Neural crest cell (in vitro differentiated cells): ENCODE measurements at regions not wholly inside any gene's neighbourhood (a gene's known extent, or its start where the extent isn't known, plus 50 kb on each side); places are given as distances from the start of the nearest gene placed in this dataset.

Experiments
- DNase-seq: peaks from one replicate; pipeline ENCODE4 v3.0.0; 2021; ENCODE audit warnings: low read depth, mixed read lengths, low spot score
- H3K27ac Mint-ChIP-seq: one replicate; pipeline ENCODE4 v1.8.0; 2021; ENCODE audit warnings: mild to moderate bottlenecking, mixed read lengths; ENCODE audit not compliant: unreplicated experiment
- H3K27me3 Mint-ChIP-seq: 2 replicates; pipeline ENCODE4 v1.8.0; 2021; ENCODE audit warnings: low read depth, mild to moderate bottlenecking, mixed read lengths
- H3K36me3 Mint-ChIP-seq: 2 replicates; pipeline ENCODE4 v1.8.0; 2021; ENCODE audit warnings: low read depth, mild to moderate bottlenecking, mixed read lengths
- H3K4me1 Mint-ChIP-seq: 2 replicates; pipeline ENCODE4 v1.8.0; 2021; ENCODE audit warnings: mixed read lengths
- H3K4me3 Mint-ChIP-seq: one replicate; pipeline ENCODE4 v1.8.0; 2021; ENCODE audit warnings: mild to moderate bottlenecking, mixed read lengths
- H3K9me3 Mint-ChIP-seq: 2 replicates; pipeline ENCODE4 v1.8.0; 2021; ENCODE audit warnings: mixed read lengths
- CTCF ChIP-seq: fragments of 200-600 bp; sonication (generic); conservative IDR thresholded peaks from 2 replicates; pipeline ENCODE4 v1.5.0; 2021; ENCODE audit warnings: antibody characterized with exemption, mild to moderate bottlenecking

DNA sequence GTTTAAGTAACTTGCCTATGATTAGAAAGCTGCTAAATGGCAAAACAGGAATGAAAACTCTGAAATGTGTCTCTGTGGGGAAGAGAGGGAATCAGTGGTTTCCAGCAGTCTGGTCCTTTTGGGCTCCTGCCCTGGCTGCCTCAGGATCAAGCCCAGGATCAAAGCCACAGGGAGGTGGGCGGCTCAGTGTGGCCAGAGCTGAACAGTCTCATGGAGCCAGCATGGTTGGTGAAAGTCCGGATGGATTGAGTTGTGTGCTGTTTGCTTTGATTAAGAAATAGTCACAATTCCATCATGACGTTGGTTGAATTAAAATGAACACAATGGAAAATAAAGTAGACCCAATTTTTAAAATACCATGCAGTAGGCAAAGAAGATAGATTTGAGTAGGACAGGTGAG lies 344.2 kb downstream of the LPIN1 start:
- Mint-ChIP-seq H3K27ac (no peak overlapping the region), H3K4me1 (peaks cover 13% of the 10 kb centered on the region), H3K4me3 (no peak overlapping the region), H3K9me3 (no peaks in the 10 kb centered on the region), H3K36me3 (no peaks in the 10 kb centered on the region), H3K27me3 (no peaks in the 10 kb centered on the region)
- no peak for DNase-seq
- TF ChIP-seq CTCF, result no peak

GRCh38 chr2:12091201-12091806 lies 344.9 kb downstream of the LPIN1 start:
- Mint-ChIP-seq H3K4me1 (peaks cover 15% of the 10 kb centered on the region), H3K36me3 (no peaks in the 10 kb centered on the region), H3K4me3 (no peak overlapping the region), H3K27ac (no peak overlapping the region), H3K27me3 (no peaks in the 10 kb centered on the region), H3K9me3 (no peaks in the 10 kb centered on the region)
- no peak for DNase-seq
- TF ChIP-seq CTCF, result no peak

- no peak for TF ChIP-seq CTCF
- Mint-ChIP-seq H3K4me1 (peaks cover 23% of the 10 kb centered on the region), H3K4me3 (no peak overlapping the region), H3K9me3 (no peaks in the 10 kb centered on the region), H3K36me3 (no peaks in the 10 kb centered on the region), H3K27ac (no peak overlapping the region), H3K27me3 (no peaks in the 10 kb centered on the region)
- DNase-seq, result no peak
These were observed 347.7 kb downstream of the LPIN1 start for GRCh38 chr2:12094134-12094533.

DNA sequence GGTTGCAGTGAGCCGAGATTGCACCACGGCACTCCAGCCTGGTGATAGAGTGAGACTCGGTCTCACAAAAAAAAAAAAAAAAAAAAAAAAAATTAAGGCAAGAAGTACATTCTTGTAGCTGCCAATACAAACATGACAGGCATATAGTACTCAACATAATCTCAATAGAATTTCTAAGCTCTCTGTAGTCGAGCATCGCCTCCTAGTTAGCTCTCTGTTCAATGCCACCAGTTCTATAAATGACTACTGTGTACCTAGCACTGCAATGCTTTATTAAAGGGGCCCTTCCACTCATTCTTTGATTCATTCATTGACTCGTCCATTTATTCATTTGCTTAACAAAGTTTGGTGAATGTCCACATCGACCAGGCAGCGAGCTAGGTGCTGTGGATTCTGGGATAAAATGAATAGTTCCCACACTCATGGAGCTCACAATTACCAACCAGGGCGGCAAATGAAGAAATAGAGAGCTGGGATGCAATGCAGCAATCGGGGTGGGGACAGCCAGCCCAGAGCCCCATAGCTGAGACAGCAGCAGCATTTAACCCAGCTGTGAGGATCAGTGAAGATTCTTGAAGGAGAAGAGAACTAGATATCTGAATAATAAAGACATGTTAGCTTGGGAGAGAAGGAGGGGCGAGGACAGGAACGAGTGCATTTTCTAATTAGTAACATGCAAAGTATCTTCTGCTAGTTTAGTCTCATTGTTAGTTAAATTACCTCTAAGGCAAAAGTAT lies 349.8 kb downstream of the LPIN1 start:
- no peak overlapping the region for H3K27ac Mint-ChIP-seq

GRCh38 chr2:12096788-12097449 lies 350.5 kb downstream of the LPIN1 start:
- peaks cover 15% of the 10 kb centered on the region for H3K4me1 Mint-ChIP-seq
- H3K27ac Mint-ChIP-seq, result no peak overlapping the region
- no peaks in the 10 kb centered on the region for H3K9me3 Mint-ChIP-seq
- no peak for TF ChIP-seq CTCF
- no peaks in the 10 kb centered on the region for H3K27me3 Mint-ChIP-seq
- H3K4me3 Mint-ChIP-seq, result no peak overlapping the region
- no peaks in the 10 kb centered on the region for H3K36me3 Mint-ChIP-seq
- no peak for DNase-seq

More for the DNA sequence above, 349.8 kb downstream of the LPIN1 start:
- no peaks in the 10 kb centered on the region for H3K27me3 Mint-ChIP-seq
- TF ChIP-seq CTCF, result no peak
- no peak for DNase-seq
- H3K9me3 Mint-ChIP-seq, result no peaks in the 10 kb centered on the region
- H3K4me3 Mint-ChIP-seq, result no peak overlapping the region
- peaks cover 15% of the 10 kb centered on the region for H3K4me1 Mint-ChIP-seq
- H3K36me3 Mint-ChIP-seq, result no peaks in the 10 kb centered on the region
